K562 (cell line): ENCODE measurements at regions not wholly inside any gene's neighbourhood (a gene's known extent, or its start where the extent isn't known, plus 50 kb on each side); places are given as distances from the start of the nearest gene placed in this dataset.

ENCODE experiments used
- ATAC-seq: fragments of 200-7000 bp; cut with Tn5 transposase; 3 replicates; pipeline ENCODE4 v1.9.1; 2020; ENCODE audit warnings: moderate library complexity
- BruUV-seq: library from RNA; stranded (reverse); fragments of 400-500 nt; replicated peaks from 2 replicates; lab custom pipeline; 2021; lab: Mats Ljungman, UMichigan
- CTCF ChIA-PET: fragments of 300-600 bp; formaldehyde crosslinking; extraction: SDS; loops from one replicate; lab custom pipeline; 2021; ENCODE audit warnings: low intra/inter-chr PET ratio; lab: Yijun Ruan, JAX
- POLR2A ChIA-PET: fragments of 300-600, 350-650 bp; sonication (Branson Sonifier 250); formaldehyde crosslinking; extraction: SDS; loops from one replicate; lab custom pipeline; 2021; ENCODE audit warnings: antibody characterized with exemption, inconsistent platforms; lab: Yijun Ruan, JAX
- DNase-seq, 4 experiments: peaks; one replicate each; pipeline versions ENCODE4 v3.0.0 to v3.0.0-alpha.2; 2011 to 2018; ENCODE audit warnings: low spot score in 3 of 4, mixed read lengths in 3 of 4; ENCODE audit errors: extremely low read depth in 1 of 4
- FAIRE-seq: peaks from 2 replicates; lab custom pipeline; 2011; peaks lifted over from hg19 to GRCh38; lab: Jason Lieb, UNC
- H2AFZ ChIP-seq: 2 replicates; pipeline ENCODE4 v1.6.0; 2011; ENCODE audit warnings: low read depth, low read length, control low read depth, inconsistent platforms
- H3K27ac ChIP-seq: fragments of 200-600 bp; 3 replicates; pipeline ENCODE4 v1.8.0; 2011; ENCODE audit warnings: low read depth, mild to moderate bottlenecking, control low read depth, inconsistent platforms, low read length, moderate library complexity, mixed read lengths; ENCODE audit errors: extremely low read depth
- H3K27me3 ChIP-seq, 2 experiments: fragments of 300-600 bp in 1 of 2; 2 replicates in 1 of 2; 3 replicates in 1 of 2; pipeline versions ENCODE4 v1.6.0 to v1.8.0; 2011; ENCODE audit warnings: inconsistent platforms in 2 of 2, low read length in 2 of 2, mild to moderate bottlenecking in 1 of 2, mixed read lengths in 1 of 2, moderate library complexity in 1 of 2; ENCODE audit not compliant: control insufficient read depth in 2 of 2, insufficient read depth in 2 of 2
- H3K36me3 ChIP-seq: fragments of 300-600 bp; 3 replicates; pipeline ENCODE4 v1.8.0; 2011; ENCODE audit warnings: mild to moderate bottlenecking, low read length, inconsistent platforms; ENCODE audit not compliant: control insufficient read depth, insufficient read depth
- H3K4me1 ChIP-seq, 2 experiments: fragments of 200-600 bp in 1 of 2; replicated peaks in 1 of 2; 2 replicates in 1 of 2; 3 replicates in 1 of 2; pipeline versions ENCODE4 v1.5.1 to v1.8.0; 2011; ENCODE audit warnings: inconsistent platforms in 2 of 2, low read length in 2 of 2, mild to moderate bottlenecking in 1 of 2, mixed read lengths in 1 of 2, moderate library complexity in 1 of 2; ENCODE audit not compliant: control insufficient read depth in 2 of 2, insufficient read depth in 2 of 2
- H3K4me2 ChIP-seq: 2 replicates; pipeline ENCODE4 v1.6.1; 2011; ENCODE audit warnings: low read length, control low read depth, inconsistent platforms, mixed read lengths; ENCODE audit not compliant: insufficient read depth
- H3K4me3 ChIP-seq: fragments of 200-600 bp; sonication (generic), shearing (Covaris generic); 2 replicates; pipeline ENCODE4 v1.5.1; 2016; ENCODE audit warnings: control low read depth, inconsistent platforms
- H3K79me2 ChIP-seq: fragments of 200-600 bp; 3 replicates; pipeline ENCODE4 v1.8.0; 2011; ENCODE audit warnings: low read length, inconsistent platforms; ENCODE audit not compliant: control insufficient read depth, insufficient read depth
- H3K9ac ChIP-seq, 2 experiments: 2 replicates each; pipeline versions ENCODE4 v1.6.0 to v1.6.1; 2011; ENCODE audit warnings: low read depth in 2 of 2, low read length in 2 of 2, control low read depth in 1 of 2, inconsistent platforms in 1 of 2, mild to moderate bottlenecking in 1 of 2, mixed read lengths in 1 of 2; ENCODE audit not compliant: insufficient read depth in 1 of 2
- H3K9me1 ChIP-seq: one replicate; pipeline ENCODE4 v1.6.0; 2011; ENCODE audit warnings: inconsistent platforms, mild to moderate bottlenecking, low read length, moderate library complexity; ENCODE audit not compliant: control insufficient read depth, insufficient read depth
- H3K9me3 ChIP-seq: replicated peaks from 2 replicates; pipeline ENCODE4 v1.5.1; 2011; ENCODE audit warnings: low read depth, low read length, inconsistent platforms; ENCODE audit not compliant: control insufficient read depth, insufficient read depth
- H4K20me1 ChIP-seq: replicated peaks from 2 replicates; pipeline ENCODE4 v1.6.1; 2011; ENCODE audit warnings: low read length, inconsistent platforms, mixed read lengths; ENCODE audit not compliant: control insufficient read depth, insufficient read depth
- GABPA ChIP-seq: fragments of 200-800 bp; sonication (Bioruptor generic); conservative IDR thresholded peaks from 2 replicates; pipeline ENCODE4 v1.6.1; 2016; ENCODE audit warnings: low read depth, missing genetic modification characterization, missing compliant biosample characterization
- HMG20B ChIP-seq: fragments of 250-450 bp; sonication (Bioruptor Pico); IDR thresholded peaks from 2 replicates; pipeline ENCODE4 v1.5.0; 2021; ENCODE audit warnings: mild to moderate bottlenecking
- MXI1 ChIP-seq: IDR thresholded peaks from 2 replicates; pipeline ENCODE4 v1.6.1; 2011; ENCODE audit warnings: low read depth, mild to moderate bottlenecking, improper control_type of control experiment, low read length
- STAT6 ChIP-seq: sonication (generic); formaldehyde crosslinking; IDR thresholded peaks from 2 replicates; pipeline ENCODE4 v1.8.1; 2023; ENCODE audit warnings: mild to moderate bottlenecking, missing genetic modification reagents
- XRCC4 ChIP-seq: IDR thresholded peaks from one replicate; pipeline ENCODE4 v1.6.1; 2011; ENCODE audit not compliant: insufficient read depth, insufficient read length; ENCODE audit errors: extremely low read depth
- ZBTB40 ChIP-seq, 2 experiments: fragments of 450-650 bp in 1 of 2; sonication (generic) in 1 of 2; formaldehyde crosslinking in 1 of 2; IDR thresholded peaks; 2 replicates each; pipeline versions ENCODE4 v1.7.1 to v1.9.0; 2016 to 2022; ENCODE audit warnings: inconsistent platforms in 1 of 2, mild to moderate bottlenecking in 1 of 2, missing genetic modification reagents in 1 of 2
- WGBS: fragments of 100-300 bp; shearing (Covaris generic); methylation state at CpG from one replicate; pipeline ENCODE4 v1.1.6; 2016; ENCODE audit warnings: low coverage, mixed read lengths; ENCODE audit not compliant: insufficient coverage; ENCODE audit errors: missing lambda C conversion rate; 5-methylcytosine and 5-hydroxymethylcytosine counted together
- in situ Hi-C: fragments of 300-500 bp; cut with MboI; formaldehyde crosslinking; loops from 4 replicates; pipeline ENCODE4 v1.15.0; 2018; ENCODE audit warnings: inconsistent platforms, mixed read lengths
- intact Hi-C: fragments of 100-400 bp; cut with micrococcal nuclease; formaldehyde crosslinking; loops from 2 replicates; pipeline ENCODE4 v1.14.2; 2022
- TF ChIP-seq, protein P1 (sequence below): sonication (generic); formaldehyde crosslinking; IDR thresholded peaks from 2 replicates; pipeline ENCODE4 v1.8.0; 2022; ENCODE audit warnings: mild to moderate bottlenecking, missing genetic modification reagents

DNA sequence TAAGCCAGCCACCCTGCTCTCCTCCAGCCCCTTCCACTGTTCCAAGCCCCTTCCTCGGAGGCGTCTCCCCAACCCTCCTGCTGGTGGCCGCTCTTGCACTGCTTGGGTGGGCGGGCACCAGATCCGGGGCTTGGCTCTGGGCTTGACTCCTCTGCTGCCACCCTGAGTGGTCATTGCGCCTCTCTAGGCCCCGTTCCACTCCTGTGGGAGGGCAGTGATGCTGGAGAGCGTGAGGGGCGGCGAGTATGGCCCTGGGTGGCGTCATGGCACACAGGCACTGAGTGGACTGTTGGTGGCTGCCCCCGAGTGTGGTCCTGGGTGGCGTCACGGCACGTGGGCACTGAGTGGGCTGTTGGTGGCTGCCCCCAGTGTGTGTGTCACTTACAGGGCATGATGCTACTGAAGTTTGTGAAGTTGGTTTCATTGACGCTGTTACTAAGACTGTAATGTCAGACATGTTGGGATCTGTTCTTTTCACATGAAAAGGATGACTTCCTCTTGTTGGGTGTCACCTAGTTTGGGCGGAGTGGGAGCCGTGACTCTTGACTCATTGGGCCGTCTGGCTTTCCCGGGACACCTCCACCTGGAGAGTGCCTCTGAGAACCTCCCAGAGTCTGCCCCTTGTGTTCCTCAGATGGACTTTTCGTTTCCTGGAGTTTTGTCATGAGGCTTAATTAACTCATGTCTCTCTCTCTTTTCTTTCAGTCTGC is 55.9 kb upstream of the HGFAC start:
- BruUV-seq: no TSS peak
- ChIA-PET POLR2A (no interaction called here), CTCF (no interaction called here)
- WGBS: 5% methylated on average over 19 of the region's 21 CpGs
- H3K4me3 ChIP-seq: no peak overlapping the region
- DNase-seq (no peak), ATAC-seq (no peak), FAIRE-seq (no peak)
- H3K9me1 ChIP-seq: no peaks in the 10 kb centered on the region
- H3K4me2 ChIP-seq: no peak overlapping the region; the same call in 1 of the 2 replicates
- peak overlapping the region in 1 of 2 experiments; percentile 58; a peak in 2 of 4 replicates for H3K9ac ChIP-seq
- H3K27me3 ChIP-seq: peaks cover 52 to 71% of the 10 kb centered on the region in 2 experiments
- peaks cover 2% of the 10 kb centered on the region; the same call in 1 of the 2 replicates for H4K20me1 ChIP-seq
- H3K79me2 ChIP-seq: no peaks in the 10 kb centered on the region
- H3K27ac ChIP-seq: no peak overlapping the region
- H3K4me1 ChIP-seq: peaks cover 0 to 25% of the 10 kb centered on the region in 2 experiments; a peak in 2 of 5 replicates
- H3K36me3 ChIP-seq: no peaks in the 10 kb centered on the region
- in situ Hi-C loops: no loop called here
- intact Hi-C loops: no loop called here
- H2AFZ ChIP-seq: no peak overlapping the region
- H3K9me3 ChIP-seq: no peaks in the 10 kb centered on the region
- TF ChIP-seq HMG20B (CRISPR knock-in tag): no peak
- TF ChIP-seq STAT6 (CRISPR knock-in tag): no peak
- TF ChIP-seq GABPA (tag): 0 out of 2 replicates have a peak, but pooled peaks have one; percentile 11
- TF ChIP-seq, protein P1, sequence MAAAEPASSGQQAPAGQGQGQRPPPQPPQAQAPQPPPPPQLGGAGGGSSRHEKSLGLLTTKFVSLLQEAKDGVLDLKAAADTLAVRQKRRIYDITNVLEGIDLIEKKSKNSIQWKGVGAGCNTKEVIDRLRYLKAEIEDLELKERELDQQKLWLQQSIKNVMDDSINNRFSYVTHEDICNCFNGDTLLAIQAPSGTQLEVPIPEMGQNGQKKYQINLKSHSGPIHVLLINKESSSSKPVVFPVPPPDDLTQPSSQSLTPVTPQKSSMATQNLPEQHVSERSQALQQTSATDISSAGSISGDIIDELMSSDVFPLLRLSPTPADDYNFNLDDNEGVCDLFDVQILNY (CRISPR knock-in tag): no peak
- no peak for TF ChIP-seq ZBTB40 (IDR thresholded peaks at IDR 0.05)
- no peak for TF ChIP-seq ZBTB40 (CRISPR knock-in tag; IDR thresholded peaks at IDR 0.05)
- no peak for TF ChIP-seq XRCC4
- no peak for TF ChIP-seq MXI1
